Hepatic stellate cell (primary cell): ENCODE measurements at regions not wholly inside any gene's neighbourhood (a gene's known extent, or its start where the extent isn't known, plus 50 kb on each side); places are given as distances from the start of the nearest gene placed in this dataset.
"Not testable (repeated sequence)": the region's sequence is repeated elsewhere in the genome, so short reads cannot be mapped to it uniquely, and the experiment has no call there.

ENCODE experiments used
- DNase-seq: peaks from one replicate; pipeline ENCODE4 v3.0.0; 2011; ENCODE audit warnings: low spot score

- DNase-seq = no peak
Observed at GRCh38 chr5:21603796-21604195, 1249.3 kb downstream of the CDH12 start.

DNA sequence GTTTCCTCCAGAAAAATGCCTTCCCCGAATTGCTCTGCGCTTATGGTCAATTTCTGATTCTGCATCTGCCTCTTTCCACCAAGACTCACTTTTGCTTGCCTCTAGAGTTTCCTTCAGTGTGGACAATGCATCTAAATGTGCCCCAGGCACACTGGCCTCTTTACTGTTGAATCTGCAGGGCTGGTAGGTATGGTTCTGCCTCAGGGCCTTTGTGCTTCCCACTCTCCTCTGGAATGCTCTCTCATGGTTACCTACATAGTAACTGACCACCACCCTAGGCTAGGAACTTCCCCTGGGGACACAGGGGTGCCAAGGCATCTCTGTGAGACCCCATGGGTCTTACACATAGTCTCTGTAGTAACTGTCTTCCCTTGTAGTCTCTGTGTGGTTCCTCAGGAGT is 1258.6 kb downstream of the CDH12 start:
- no peak for DNase-seq

DNA sequence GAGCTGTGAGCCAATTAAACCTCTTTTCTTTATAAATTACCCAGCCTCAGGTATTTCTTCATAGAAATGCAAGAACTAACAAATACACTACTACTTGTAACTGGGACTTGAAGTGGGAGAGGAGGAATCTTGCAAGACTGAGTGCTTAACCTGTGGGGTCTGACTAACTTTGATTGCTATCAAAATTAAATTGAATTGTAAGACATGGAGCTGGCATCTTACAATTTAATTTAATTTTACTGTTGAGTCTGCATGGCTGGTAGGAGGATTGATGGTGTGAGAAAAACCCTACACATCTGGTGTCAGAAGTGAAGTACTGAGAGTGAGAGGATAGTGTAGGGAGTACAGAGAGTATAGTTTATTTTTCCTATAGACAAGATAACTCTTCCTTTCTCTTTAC is 1259.9 kb downstream of the CDH12 start:
- DNase-seq = no peak

- DNase-seq = no peak
Observed at GRCh38 chr5:21581508-21581907, 1271.6 kb downstream of the CDH12 start.

DNA sequence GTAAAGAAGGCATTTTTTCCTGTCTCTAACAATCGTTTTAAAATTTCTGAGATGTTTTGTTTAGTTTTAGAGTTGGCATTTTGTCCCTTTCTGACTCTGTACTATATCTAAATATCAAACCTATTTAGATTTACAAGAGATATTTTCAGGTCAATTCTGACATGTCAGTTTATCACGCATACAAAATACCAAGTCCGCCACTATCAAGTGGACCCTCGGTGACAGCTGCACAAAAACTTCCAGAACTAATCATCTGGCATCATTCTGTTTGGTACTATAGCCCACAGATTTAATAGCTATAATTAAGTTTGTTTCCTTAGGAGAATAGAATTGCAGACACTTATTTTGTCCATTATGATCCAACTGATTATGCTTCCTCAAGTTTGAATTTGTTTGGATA is 1278.2 kb downstream of the CDH12 start:
- no peak for DNase-seq

- no peak for DNase-seq
Observed at GRCh38 chr5:21574438-21574837, 1278.7 kb downstream of the CDH12 start.

GRCh38 chr5:21573416-21574314 is 1279.5 kb downstream of the CDH12 start:
- DNase-seq = no peak

GRCh38 chr5:21571196-21571595 is 1281.9 kb downstream of the CDH12 start:
- DNase-seq = not testable (repeated sequence)

- not testable (repeated sequence) for DNase-seq
Observed at GRCh38 chr5:21559109-21559508, 1294.0 kb downstream of the CDH12 start.

- not testable (repeated sequence) for DNase-seq
Observed at GRCh38 chr5:21552263-21552662, 1300.9 kb downstream of the CDH12 start.

GRCh38 chr5:21550916-21551315 is 1302.2 kb downstream of the CDH12 start:
- not testable (repeated sequence) for DNase-seq

GRCh38 chr5:21547656-21548055 is 1305.5 kb downstream of the CDH12 start:
- not testable (repeated sequence) for DNase-seq

GRCh38 chr5:21535114-21535513 is 1318.0 kb downstream of the CDH12 start:
- DNase-seq = not testable (repeated sequence)

GRCh38 chr5:21521157-21521556 is 1332.0 kb downstream of the CDH12 start:
- DNase-seq = not testable (repeated sequence)

DNA sequence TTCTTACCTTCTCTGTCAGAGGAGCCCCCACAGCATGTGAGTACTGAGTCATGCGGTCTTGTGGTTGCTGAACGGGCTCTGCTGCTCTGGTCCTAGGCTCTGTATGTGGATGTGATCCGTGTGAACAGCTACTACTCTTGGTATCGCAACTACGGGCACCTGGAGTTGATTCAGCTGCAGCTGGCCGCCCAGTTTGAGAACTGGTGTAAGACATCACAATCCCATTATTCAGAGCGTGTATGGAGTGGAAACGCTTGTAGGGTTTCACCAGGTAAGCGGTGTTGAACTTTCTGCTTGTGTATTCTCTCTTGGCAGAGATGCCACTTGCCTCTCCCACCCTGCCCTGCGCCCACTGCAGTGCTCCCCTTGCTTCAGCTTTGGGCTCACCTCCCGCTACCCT is 1356.2 kb downstream of the CDH12 start:
- DNase-seq = not testable (repeated sequence)

DNA sequence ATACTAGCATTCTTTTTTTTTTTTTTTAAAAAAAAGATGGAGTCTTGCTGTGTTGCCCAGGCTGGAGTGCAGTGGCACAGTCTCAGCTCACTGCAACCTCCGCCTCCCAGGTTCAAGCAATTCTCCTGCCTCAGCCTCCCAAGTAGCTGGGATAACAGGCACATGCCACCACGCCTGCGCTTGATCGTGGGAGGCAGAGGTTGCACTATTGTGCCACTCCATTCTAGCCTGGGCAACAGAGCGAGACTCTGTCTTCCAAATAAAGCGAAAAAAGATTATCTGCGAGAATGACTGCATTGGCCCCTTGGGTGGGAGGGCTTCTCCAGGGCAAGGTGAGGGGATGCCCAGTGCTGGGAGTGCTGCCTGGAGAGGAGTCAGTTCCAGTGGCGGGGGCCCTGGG is 1357.1 kb downstream of the CDH12 start:
- not testable (repeated sequence) for DNase-seq

DNA sequence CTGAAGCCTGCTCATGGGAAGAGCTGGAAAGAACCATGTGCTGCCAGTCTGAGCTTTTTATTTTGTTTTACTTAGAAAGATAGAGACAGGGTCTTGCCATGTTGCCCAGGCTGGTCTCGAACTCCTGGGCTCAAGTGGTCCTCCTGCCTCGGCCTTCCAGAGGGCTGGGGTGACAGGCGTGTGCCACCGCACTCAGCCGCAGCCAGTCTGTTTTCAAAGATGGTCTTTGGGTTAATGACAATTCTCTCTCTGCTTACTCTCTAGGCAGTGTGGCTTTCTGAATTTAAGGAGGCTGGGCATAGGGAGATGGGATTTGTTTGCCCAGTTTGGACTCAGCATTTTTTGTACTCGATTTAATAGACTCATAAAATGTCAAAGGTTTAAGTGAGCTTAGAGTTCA is 1357.9 kb downstream of the CDH12 start:
- DNase-seq = not testable (repeated sequence)

DNA sequence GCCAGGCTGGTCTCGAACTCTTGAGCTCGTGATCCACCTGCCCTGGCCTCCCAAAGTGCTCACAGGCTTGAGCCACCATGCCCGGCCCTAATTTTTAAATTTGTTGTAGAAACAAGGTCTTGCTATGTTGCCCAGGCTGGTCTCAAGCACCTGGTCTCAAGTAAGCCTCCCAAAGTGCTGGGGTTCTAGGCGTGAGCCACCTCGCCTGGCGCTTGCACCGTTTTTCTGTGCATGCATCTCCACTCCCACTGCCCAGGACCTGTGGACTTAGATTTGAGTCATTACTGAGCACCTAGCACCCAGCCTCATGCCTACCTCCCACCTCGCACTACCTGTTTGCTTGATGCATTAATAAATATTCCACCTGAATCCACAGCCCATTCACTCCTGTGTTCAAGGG is 1359.1 kb downstream of the CDH12 start:
- not testable (repeated sequence) for DNase-seq

DNA sequence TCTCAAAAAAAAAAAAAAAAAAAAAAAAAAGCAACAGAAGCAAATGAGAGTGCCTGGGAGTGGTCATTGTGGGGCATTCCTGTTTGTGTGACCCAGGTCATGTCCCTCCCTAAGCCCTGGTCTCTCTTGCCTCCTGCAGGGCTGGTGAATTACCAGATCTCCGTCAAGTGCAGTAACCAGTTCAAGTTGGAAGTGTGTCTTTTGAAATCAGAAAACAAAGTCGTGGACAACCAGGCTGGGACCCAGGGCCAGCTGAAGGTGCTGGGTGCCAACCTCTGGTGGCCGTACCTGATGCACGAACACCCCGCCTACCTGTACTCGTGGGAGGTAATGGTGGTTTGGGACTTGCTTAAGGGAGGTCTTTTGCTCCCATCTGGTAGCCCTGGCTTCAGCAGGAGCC is 1362.0 kb downstream of the CDH12 start:
- DNase-seq = not testable (repeated sequence)

- DNase-seq = not testable (repeated sequence)
Observed at GRCh38 chr5:21488828-21489227, 1364.3 kb downstream of the CDH12 start.

DNA sequence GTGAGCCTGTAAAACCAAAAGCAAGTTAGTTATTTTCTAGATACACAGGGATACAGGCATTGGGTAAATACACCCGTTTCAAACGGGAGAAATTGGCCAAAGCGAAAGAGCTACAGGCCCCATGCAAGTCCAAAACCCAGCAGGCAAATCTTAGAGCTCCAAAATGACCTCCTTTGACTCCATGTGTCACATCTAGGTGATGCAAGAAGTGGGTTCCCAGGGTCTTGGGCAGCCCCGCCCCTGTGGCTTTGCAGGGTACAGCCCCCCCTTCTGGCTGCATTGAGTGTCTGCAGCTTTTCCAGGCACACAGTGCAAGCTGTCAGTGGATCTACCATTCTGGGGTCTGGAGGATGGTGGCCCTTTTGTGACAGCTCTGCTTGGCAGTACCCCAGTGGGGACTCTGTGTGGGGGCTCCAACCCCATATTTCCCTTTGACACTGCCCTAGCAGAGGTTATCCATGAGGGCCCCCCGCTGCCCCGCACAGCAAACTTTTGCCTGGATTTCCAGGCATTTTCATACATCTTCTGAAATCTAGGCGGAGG is 1367.6 kb downstream of the CDH12 start:
- not testable (repeated sequence) for DNase-seq

GRCh38 chr5:21484498-21484889 is 1368.7 kb downstream of the CDH12 start:
- not testable (repeated sequence) for DNase-seq

- DNase-seq = not testable (repeated sequence)
Observed at GRCh38 chr5:21483790-21484497, 1369.2 kb downstream of the CDH12 start.
